Mammary epithelial cell (primary cell): ENCODE measurements at regions not wholly inside any gene's neighbourhood (a gene's known extent, or its start where the extent isn't known, plus 50 kb on each side); places are given as distances from the start of the nearest gene placed in this dataset.

Experiments used
- CTCF ChIP-seq, 2 donors: IDR thresholded peaks in 1 of 2; conservative IDR thresholded peaks in 1 of 2; 2 replicates each; pipeline ENCODE4 v1.5.1; 2011 to 2012; ENCODE audit warnings: inconsistent platforms in 2 of 2, low read length in 2 of 2, mild to moderate bottlenecking in 2 of 2, control low read depth in 1 of 2, low read depth in 1 of 2; ENCODE audit not compliant: insufficient read depth in 1 of 2; ENCODE audit errors: extremely low read depth in 1 of 2
- EZH2 ChIP-seq: IDR thresholded peaks from 2 replicates; pipeline ENCODE4 v1.6.1; 2012; ENCODE audit warnings: low read length, inconsistent platforms, borderline replicate concordance

DNA sequence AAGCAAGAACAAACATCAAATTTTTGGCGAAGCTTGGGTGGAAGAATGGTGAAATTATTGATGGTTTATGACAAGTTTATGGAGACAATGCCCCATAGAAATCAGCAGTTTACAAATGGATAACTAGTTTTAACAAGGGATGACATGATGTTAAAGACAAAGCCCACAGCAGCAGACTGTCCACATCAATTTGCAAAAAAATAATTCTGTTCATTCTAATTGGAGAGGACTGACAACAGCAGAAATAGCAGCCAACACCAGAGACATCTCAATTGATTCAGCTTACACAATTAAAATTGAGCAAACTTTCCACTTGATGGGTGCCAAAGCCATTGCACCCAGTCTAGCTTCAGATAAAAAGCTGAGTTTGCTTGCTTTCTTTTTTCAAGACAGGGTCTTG, 82.7 kb upstream of the STK32A start:
- no peak for TF ChIP-seq CTCF (conservative IDR thresholded peaks at IDR 0.05 in 1 of 2, IDR thresholded peaks at IDR 0.05 in 1 of 2; ENCODE audit: extremely low read depth in 1 of 2, insufficient read depth in 1 of 2, low read depth in 1 of 2, low read length in 2 of 2)
- TF ChIP-seq EZH2, result no peak
